Activated CD8-positive, alpha-beta memory T cell treated with anti-CD3 and anti-CD28 coated beads, Interleukin-2, amount 10 ng/mL, durations not matched to agents 7 days and 5 days (primary cell): ENCODE measurements at regions not wholly inside any gene's neighbourhood (a gene's known extent, or its start where the extent isn't known, plus 50 kb on each side); places are given as distances from the start of the nearest gene placed in this dataset.

Experiments
- ATAC-seq: fragments of 150-1000 bp; cut with Tn5 transposase; one replicate; pipeline ENCODE4 v1.10.0; 2021; ENCODE audit warnings: moderate library complexity
- CTCF ChIA-PET: fragments of 350-600 bp; sonication (Branson Sonifier 250); formaldehyde crosslinking; loops from one replicate; lab custom pipeline; 2021; ENCODE audit warnings: antibody characterized with exemption; lab: Charles Lee
- DNase-seq: peaks from one replicate; pipeline ENCODE4 v3.0.0-alpha.2; 2020
- H3K27ac Mint-ChIP-seq: one replicate; pipeline ENCODE4 v1.8.0; 2021; ENCODE audit warnings: mild to moderate bottlenecking, mixed read lengths
- H3K27me3 Mint-ChIP-seq: one replicate; pipeline ENCODE4 v1.8.0; 2021; ENCODE audit warnings: mixed read lengths
- H3K36me3 Mint-ChIP-seq: one replicate; pipeline ENCODE4 v1.8.0; 2021; ENCODE audit warnings: mild to moderate bottlenecking, mixed read lengths
- H3K4me1 Mint-ChIP-seq: one replicate; pipeline ENCODE4 v1.8.0; 2021; ENCODE audit warnings: mixed read lengths
- H3K4me3 Mint-ChIP-seq: one replicate; pipeline ENCODE4 v1.8.0; 2021; ENCODE audit warnings: mild to moderate bottlenecking, moderate library complexity, mixed read lengths
- H3K9me3 Mint-ChIP-seq: one replicate; pipeline ENCODE4 v1.8.0; 2022; ENCODE audit warnings: low read depth, mixed read lengths

DNA sequence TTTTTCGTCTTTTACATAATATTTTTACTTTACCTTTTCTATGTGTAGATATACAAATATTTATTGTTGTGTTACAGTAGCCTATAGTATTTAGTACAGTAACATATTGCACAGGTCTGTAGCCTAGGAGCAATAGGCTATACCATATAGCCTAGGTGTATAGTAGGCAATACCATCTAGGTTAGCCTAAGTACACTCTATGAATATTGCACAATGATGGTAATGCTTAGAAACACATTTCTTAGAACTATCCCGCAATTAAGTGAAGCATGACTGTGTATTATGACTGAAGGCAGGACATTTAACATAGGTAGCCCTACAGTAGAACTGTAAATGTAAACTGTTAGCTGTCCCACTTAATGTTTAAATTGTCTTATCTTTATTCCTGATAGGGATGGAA, 964.3 kb downstream of the SLITRK1 start:
- no peaks in the 10 kb centered on the region for H3K27me3 Mint-ChIP-seq
- H3K4me1 Mint-ChIP-seq = no peaks in the 10 kb centered on the region
- no peak overlapping the region for H3K4me3 Mint-ChIP-seq
- DNase-seq (no peak), ATAC-seq (no peak)
- no peaks in the 10 kb centered on the region for H3K36me3 Mint-ChIP-seq
- CTCF ChIA-PET = no interaction called here
- H3K9me3 Mint-ChIP-seq = no peaks in the 10 kb centered on the region
- H3K27ac Mint-ChIP-seq = no peak overlapping the region

DNA sequence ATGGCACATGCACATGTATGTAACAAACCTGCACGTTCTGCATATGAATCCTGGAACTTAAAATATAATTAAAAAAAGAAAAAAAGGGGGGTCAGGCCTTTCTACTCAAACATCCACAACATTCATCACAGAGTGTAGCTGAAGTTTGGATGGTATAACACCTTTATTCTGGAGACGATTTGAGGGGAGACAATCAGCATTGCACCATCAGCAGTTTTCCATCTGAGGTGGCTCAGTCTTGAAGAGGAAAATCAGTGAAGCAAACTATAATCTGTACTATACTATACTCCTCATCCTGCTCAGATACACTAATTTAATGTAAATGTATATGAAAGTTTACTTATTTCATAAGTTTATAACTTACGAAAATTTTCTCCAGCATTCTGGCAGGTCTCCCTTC, 969.7 kb downstream of the SLITRK1 start:
- CTCF ChIA-PET = no interaction called here
- H3K27ac Mint-ChIP-seq = no peak overlapping the region
- ATAC-seq (no peak), DNase-seq (no peak)
- H3K4me3 Mint-ChIP-seq = no peak overlapping the region
- no peaks in the 10 kb centered on the region for H3K27me3 Mint-ChIP-seq
- no peaks in the 10 kb centered on the region for H3K4me1 Mint-ChIP-seq
- no peaks in the 10 kb centered on the region for H3K36me3 Mint-ChIP-seq
- H3K9me3 Mint-ChIP-seq = no peaks in the 10 kb centered on the region

DNA sequence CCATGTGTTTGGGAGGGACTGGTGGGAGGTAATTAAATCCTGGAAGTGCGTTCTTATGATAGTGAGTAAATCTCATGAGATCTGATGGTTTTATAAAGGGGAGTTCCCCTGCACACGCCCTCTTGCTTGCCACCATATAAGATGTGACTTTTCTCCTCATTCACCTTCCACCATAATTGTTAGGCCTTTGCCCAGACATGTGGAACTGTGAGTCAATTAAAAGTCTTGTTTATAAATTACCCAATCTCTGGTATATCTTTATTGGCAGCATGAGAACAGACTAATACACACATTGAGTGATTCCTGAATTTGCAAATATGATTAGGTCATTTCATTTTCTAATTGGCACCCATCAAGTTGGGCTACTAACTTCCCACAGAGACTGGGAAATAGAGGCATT, 977.2 kb downstream of the SLITRK1 start:
- DNase-seq = no peak
- no peak overlapping the region for H3K4me3 Mint-ChIP-seq
- no peaks in the 10 kb centered on the region for H3K9me3 Mint-ChIP-seq
- no peak for ATAC-seq
- H3K36me3 Mint-ChIP-seq = no peaks in the 10 kb centered on the region
- H3K27me3 Mint-ChIP-seq = no peaks in the 10 kb centered on the region
- no peak overlapping the region for H3K27ac Mint-ChIP-seq
- no peaks in the 10 kb centered on the region for H3K4me1 Mint-ChIP-seq
- CTCF ChIA-PET = no interaction called here

DNA sequence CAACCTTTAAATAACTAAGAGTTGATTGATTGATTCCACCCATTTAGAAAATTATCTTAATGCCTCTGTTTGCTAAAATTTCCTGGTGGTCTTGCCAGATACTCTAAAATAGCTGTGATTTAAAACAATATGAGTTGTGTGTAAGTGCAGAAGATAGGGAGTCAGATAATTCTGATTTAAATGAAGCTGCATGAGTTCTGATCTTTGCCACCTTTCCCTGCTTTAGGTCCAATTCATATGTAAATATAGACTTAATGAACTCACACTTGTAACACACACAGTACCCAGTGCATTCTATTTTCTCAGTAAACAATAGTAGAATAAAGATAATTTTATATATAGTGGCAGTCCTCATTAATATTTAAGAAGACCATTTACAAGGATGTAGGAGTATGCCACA, 981.8 kb downstream of the SLITRK1 start:
- ATAC-seq = no peak
- no peaks in the 10 kb centered on the region for H3K27me3 Mint-ChIP-seq
- H3K4me1 Mint-ChIP-seq = no peaks in the 10 kb centered on the region
- H3K4me3 Mint-ChIP-seq = no peak overlapping the region
- DNase-seq = no peak
- no peak overlapping the region for H3K27ac Mint-ChIP-seq
- no peaks in the 10 kb centered on the region for H3K9me3 Mint-ChIP-seq
- H3K36me3 Mint-ChIP-seq = no peaks in the 10 kb centered on the region
- CTCF ChIA-PET = no interaction called here

DNA sequence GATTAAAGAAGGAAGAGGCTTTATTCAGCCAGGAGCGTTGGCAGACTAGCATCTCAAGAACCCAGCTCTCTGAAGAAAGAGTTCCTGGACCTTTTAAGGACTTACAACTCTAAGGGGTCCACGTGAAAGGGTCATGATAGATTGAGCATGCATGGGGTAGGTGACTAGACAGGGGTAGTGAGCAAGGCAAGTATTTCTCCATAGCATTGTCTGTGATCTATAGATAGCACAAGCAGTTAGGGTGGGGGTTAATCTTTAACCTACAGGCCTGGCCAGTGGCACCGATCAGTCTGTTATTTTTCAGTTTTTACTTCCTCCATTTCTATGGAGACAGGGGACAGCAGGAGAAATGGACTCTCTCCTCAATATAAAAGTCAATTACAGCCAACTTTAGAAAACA, 983.7 kb downstream of the SLITRK1 start:
- CTCF ChIA-PET = no interaction called here
- no peaks in the 10 kb centered on the region for H3K36me3 Mint-ChIP-seq
- no peak for ATAC-seq
- H3K9me3 Mint-ChIP-seq = no peaks in the 10 kb centered on the region
- no peak overlapping the region for H3K27ac Mint-ChIP-seq
- H3K4me1 Mint-ChIP-seq = no peaks in the 10 kb centered on the region
- no peak for DNase-seq
- no peak overlapping the region for H3K4me3 Mint-ChIP-seq
- no peaks in the 10 kb centered on the region for H3K27me3 Mint-ChIP-seq

DNA sequence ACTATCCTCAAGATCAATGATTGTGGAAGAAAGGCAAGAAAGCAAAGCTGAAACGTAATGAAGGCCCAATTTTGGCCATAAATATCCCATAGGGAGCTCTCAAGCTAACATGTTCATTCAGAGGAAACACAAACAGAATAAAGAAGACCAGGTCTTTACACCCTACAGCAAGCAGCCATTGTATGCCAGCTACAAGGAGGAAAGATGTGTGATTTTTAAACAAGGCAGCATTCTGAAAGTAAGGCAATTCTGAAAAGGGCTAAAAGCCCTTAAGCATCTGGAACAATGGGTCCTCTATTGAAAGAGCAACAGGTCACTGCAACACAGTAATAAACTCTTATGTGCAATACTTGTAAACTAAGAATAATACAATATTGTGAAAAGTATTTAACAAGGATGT, 1002.4 kb downstream of the SLITRK1 start:
- H3K27me3 Mint-ChIP-seq = no peaks in the 10 kb centered on the region
- peaks cover 3% of the 10 kb centered on the region for H3K9me3 Mint-ChIP-seq
- no peak overlapping the region for H3K27ac Mint-ChIP-seq
- CTCF ChIA-PET = no interaction called here
- no peak for DNase-seq
- no peak for ATAC-seq
- H3K36me3 Mint-ChIP-seq = no peaks in the 10 kb centered on the region
- H3K4me3 Mint-ChIP-seq = no peak overlapping the region
- no peaks in the 10 kb centered on the region for H3K4me1 Mint-ChIP-seq

DNA sequence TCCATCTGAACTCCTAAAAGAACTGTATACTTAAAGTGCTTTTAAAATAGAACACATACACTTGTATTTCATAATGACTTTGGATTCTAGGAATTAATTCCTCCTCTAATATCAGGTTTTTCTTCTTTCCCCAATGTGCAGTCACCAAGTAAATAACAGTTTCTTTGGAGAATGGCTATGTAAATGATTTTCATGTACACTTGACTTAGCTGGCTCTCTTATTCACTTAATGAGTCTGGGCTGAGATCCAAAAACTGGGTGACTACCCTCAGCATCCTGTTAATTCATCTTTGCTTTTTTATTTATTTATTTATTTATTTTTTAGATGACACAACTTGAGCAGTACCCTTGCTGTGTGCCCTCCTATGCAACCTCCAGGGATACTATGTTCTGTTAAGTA, 1003.7 kb downstream of the SLITRK1 start:
- Mint-ChIP-seq H3K9me3 (peaks cover 3% of the 10 kb centered on the region), H3K27ac (no peak overlapping the region), H3K4me3 (no peak overlapping the region), H3K36me3 (no peaks in the 10 kb centered on the region), H3K4me1 (no peaks in the 10 kb centered on the region), H3K27me3 (no peaks in the 10 kb centered on the region)
- DNase-seq (no peak), ATAC-seq (no peak)
- CTCF ChIA-PET = no interaction called here

DNA sequence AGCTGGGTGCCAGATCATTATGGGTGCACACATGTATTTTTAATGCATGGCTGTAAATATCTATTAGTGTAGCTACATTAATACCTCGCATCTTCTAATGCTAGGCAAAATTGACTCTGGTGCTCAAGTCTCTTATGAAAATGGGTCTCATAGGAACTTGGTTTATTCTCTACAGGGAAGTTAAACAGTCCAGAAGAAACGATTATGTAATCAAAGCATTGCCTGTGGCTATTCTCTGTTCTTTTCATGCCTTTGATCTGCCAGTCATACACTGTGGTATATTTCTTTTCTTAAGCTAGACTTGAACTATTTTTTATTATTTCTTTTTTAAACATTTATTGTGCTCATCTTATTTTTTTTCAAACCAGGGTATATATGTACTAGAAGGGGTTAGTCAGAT, 1015.0 kb downstream of the SLITRK1 start:
- DNase-seq = no peak
- CTCF ChIA-PET = no interaction called here
- Mint-ChIP-seq H3K27ac (no peak overlapping the region), H3K27me3 (no peaks in the 10 kb centered on the region), H3K4me1 (no peaks in the 10 kb centered on the region), H3K9me3 (peaks cover 4% of the 10 kb centered on the region), H3K4me3 (no peak overlapping the region), H3K36me3 (no peaks in the 10 kb centered on the region)
- no peak for ATAC-seq

DNA sequence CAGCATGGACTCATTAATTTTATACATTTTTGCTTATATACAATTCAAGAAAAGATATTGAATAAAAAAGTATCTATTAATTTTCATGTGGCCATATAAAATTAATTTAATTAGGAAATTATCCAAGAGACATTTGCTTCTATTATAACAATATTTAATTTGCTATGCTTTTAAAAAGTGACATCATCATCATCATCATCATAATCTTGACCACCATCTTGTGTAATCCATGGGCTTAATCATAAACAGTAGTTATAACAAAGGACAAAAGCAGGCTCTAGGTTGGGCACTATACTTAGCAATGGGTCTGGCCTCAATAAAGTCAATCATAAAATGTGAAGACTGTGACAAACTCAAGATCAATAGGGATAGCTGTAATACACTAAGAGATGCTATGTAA, 1031.6 kb downstream of the SLITRK1 start:
- no peaks in the 10 kb centered on the region for H3K9me3 Mint-ChIP-seq
- ATAC-seq (no peak), DNase-seq (no peak)
- H3K36me3 Mint-ChIP-seq = no peaks in the 10 kb centered on the region
- CTCF ChIA-PET = no interaction called here
- no peak overlapping the region for H3K27ac Mint-ChIP-seq
- no peaks in the 10 kb centered on the region for H3K27me3 Mint-ChIP-seq
- no peaks in the 10 kb centered on the region for H3K4me1 Mint-ChIP-seq
- H3K4me3 Mint-ChIP-seq = no peak overlapping the region

DNA sequence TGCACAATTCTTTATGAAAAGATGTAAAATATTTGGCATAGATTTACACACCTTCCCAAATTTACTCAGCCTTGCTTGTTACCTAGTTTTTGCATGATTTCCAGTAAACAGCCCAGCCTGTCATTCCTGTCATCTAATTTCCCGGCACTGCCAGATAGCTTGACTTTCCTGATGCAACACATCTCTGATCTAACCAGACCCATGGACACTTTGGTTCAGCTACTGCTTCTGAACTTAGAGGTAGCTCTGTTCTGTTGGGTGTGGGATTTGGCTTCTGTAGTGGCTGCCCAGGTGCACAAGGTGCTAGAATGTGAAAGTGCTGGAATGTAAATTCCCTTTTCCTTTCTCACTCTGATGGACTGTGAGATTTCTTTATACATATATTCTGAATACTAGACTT, 1033.5 kb downstream of the SLITRK1 start:
- Mint-ChIP-seq H3K9me3 (no peaks in the 10 kb centered on the region), H3K27ac (no peak overlapping the region), H3K27me3 (no peaks in the 10 kb centered on the region), H3K4me1 (no peaks in the 10 kb centered on the region), H3K36me3 (no peaks in the 10 kb centered on the region), H3K4me3 (no peak overlapping the region)
- ATAC-seq = no peak
- DNase-seq = no peak
- CTCF ChIA-PET = no interaction called here

DNA sequence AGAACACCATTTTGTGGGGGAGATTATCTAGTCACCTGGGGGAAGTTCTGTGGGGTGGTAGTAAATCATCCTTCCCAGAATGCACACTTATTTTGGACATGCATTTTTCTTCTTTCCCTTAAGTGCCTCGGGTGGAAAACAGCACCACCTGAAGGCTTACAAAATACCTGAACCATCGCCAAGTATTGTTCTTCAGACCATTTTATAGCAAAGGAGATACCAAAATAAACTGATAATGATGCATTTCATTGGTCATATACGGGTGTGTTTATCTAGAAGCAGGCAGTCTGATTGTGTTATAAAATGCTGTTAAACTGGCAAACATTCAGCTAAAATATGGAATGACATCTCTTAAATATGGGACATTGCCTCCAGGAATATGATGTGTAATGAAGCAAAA, 1034.7 kb downstream of the SLITRK1 start:
- ATAC-seq (no peak), DNase-seq (no peak)
- no peak overlapping the region for H3K27ac Mint-ChIP-seq
- no peaks in the 10 kb centered on the region for H3K36me3 Mint-ChIP-seq
- no peak overlapping the region for H3K4me3 Mint-ChIP-seq
- H3K9me3 Mint-ChIP-seq = no peaks in the 10 kb centered on the region
- no peaks in the 10 kb centered on the region for H3K4me1 Mint-ChIP-seq
- no peaks in the 10 kb centered on the region for H3K27me3 Mint-ChIP-seq
- CTCF ChIA-PET = no interaction called here

DNA sequence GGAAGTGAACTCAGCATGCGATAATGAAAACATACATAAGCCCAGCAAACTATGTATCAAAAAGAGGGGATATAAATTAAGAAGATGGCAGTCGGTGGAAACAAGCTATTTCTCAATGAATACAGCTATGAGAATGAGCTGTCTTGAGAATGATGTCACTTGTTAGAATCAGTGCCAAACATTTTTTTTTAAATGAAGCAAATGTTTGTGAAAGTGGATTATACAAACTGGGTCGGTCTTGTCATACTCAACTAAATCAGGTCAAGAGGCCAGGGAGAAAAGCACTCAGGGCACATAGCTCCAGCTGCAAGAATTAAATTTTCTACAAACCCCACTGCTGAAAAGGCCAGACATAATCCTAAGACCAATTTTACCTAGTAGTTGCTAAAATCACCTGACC, 1048.4 kb downstream of the SLITRK1 start:
- CTCF ChIA-PET = no interaction called here
- ATAC-seq = no peak
- no peaks in the 10 kb centered on the region for H3K36me3 Mint-ChIP-seq
- peaks cover 3% of the 10 kb centered on the region for H3K9me3 Mint-ChIP-seq
- DNase-seq = no peak
- no peak overlapping the region for H3K4me3 Mint-ChIP-seq
- H3K27ac Mint-ChIP-seq = no peak overlapping the region
- H3K4me1 Mint-ChIP-seq = no peaks in the 10 kb centered on the region
- H3K27me3 Mint-ChIP-seq = no peaks in the 10 kb centered on the region

DNA sequence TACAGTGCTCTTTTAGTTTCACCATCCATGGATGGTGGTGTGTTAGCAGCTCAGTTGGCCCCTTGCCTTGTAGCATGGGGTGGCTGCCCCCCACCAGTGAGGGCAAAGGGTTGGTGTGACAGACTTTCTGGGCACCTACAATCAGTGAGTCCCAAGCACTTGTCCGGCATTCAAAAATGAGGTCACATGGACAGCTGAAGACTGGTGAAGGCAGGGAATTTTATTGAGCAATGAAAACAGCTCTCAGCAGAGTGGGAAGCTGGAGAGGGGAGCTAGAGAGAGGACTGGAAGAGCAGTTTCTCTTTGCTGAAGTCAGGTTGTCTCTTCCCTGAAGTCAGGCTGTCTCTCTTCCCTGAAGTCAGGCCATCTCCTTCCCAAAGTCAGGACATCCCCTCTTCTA, 1053.2 kb downstream of the SLITRK1 start:
- Mint-ChIP-seq H3K4me1 (no peaks in the 10 kb centered on the region), H3K9me3 (peaks cover 2% of the 10 kb centered on the region), H3K27me3 (no peaks in the 10 kb centered on the region), H3K36me3 (no peaks in the 10 kb centered on the region), H3K4me3 (no peak overlapping the region), H3K27ac (no peak overlapping the region)
- no peak for ATAC-seq
- no peak for DNase-seq
- CTCF ChIA-PET = no interaction called here

DNA sequence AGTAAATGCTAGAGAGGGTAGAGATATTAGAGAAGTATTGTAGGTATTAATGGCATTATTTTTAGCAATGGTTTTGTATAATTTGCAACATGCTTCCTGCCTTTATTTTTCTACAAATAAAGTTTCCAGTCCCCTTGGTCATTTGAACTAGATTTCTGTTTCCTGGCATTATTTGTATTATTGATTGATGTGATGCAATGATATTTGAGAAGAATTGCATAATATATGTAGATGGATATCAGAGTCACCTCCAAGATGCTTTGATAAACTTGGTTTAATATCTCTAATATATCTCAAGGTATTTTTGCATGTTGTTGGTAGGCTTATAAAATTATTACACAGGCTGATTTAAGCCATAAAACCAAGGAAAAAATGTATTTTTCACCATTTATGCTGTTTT, 1054.5 kb downstream of the SLITRK1 start:
- H3K36me3 Mint-ChIP-seq = no peaks in the 10 kb centered on the region
- H3K27me3 Mint-ChIP-seq = no peaks in the 10 kb centered on the region
- DNase-seq (no peak), ATAC-seq (no peak)
- H3K4me1 Mint-ChIP-seq = no peaks in the 10 kb centered on the region
- H3K4me3 Mint-ChIP-seq = no peak overlapping the region
- H3K9me3 Mint-ChIP-seq = peaks cover 2% of the 10 kb centered on the region
- CTCF ChIA-PET = no interaction called here
- H3K27ac Mint-ChIP-seq = no peak overlapping the region

DNA sequence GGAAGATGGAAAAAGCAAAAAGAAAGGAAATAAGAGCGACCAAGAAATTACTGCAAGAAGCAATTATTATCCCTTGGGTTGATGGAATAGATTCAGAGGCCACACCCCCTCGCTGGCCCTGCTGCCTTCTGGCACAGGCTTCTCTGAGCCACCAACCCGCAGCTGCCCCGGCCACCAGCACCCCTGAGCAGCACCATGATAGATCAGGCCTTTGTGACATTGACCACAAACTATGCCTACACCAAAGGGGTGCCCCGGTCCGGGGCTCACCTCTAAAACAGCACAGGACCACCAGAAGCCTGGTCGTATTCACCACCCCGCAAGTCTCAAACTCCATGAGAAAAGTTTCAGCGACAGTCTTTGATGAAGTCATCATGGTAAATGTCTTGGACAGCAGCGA, 1059.3 kb downstream of the SLITRK1 start:
- ATAC-seq = no peak
- Mint-ChIP-seq H3K36me3 (no peaks in the 10 kb centered on the region), H3K4me1 (no peaks in the 10 kb centered on the region), H3K4me3 (no peak overlapping the region), H3K27ac (no peak overlapping the region), H3K27me3 (no peaks in the 10 kb centered on the region), H3K9me3 (peaks cover 4% of the 10 kb centered on the region)
- CTCF ChIA-PET = no interaction called here
- no peak for DNase-seq
